H1 (cell line): ENCODE measurements at regions not wholly inside any gene's neighbourhood (a gene's known extent, or its start where the extent isn't known, plus 50 kb on each side); places are given as distances from the start of the nearest gene placed in this dataset.

ENCODE experiments used
- CTCF ChIA-PET: fragments of 300-600 bp; sonication (Branson Sonifier 250); formaldehyde crosslinking; loops from one replicate; lab custom pipeline; 2021; ENCODE audit not compliant: partially characterized antibody; lab: Charles Lee
- POLR2A ChIA-PET: fragments of 300-600 bp; sonication (Branson Sonifier 250); formaldehyde crosslinking; loops from one replicate; lab custom pipeline; 2021; ENCODE audit warnings: inconsistent platforms; ENCODE audit not compliant: partially characterized antibody; lab: Charles Lee
- DNase-seq, 2 experiments: peaks; one replicate each; pipeline versions ENCODE4 v3.0.0 to v3.0.0-alpha.2; 2010 to 2022; ENCODE audit warnings: low spot score in 2 of 2, low read depth in 1 of 2, mixed read lengths in 1 of 2
- FAIRE-seq: peaks from 2 replicates; lab custom pipeline; 2011; peaks lifted over from hg19 to GRCh38; lab: Jason Lieb, UNC
- H2AFZ ChIP-seq: 2 replicates; pipeline ENCODE4 v1.8.1; 2012; ENCODE audit warnings: low read length, inconsistent platforms
- H2AK5ac ChIP-seq: 2 replicates; pipeline ENCODE4 v1.6.1; 2013; ENCODE audit warnings: low read depth, low read length
- H2BK120ac ChIP-seq: replicated peaks from 2 replicates; pipeline ENCODE3; 2013; ENCODE audit warnings: low read depth, low read length, inconsistent platforms
- H2BK12ac ChIP-seq: 2 replicates; pipeline ENCODE4 v1.6.1; 2013; ENCODE audit warnings: low read depth, low read length
- H2BK15ac ChIP-seq: 2 replicates; pipeline ENCODE4 v1.6.1; 2013; ENCODE audit warnings: low read length
- H2BK20ac ChIP-seq: 2 replicates; pipeline ENCODE4 v1.6.1; 2013; ENCODE audit warnings: low read length
- H2BK5ac ChIP-seq: 2 replicates; pipeline ENCODE4 v1.6.1; 2013; ENCODE audit warnings: low read depth, low read length
- H3K14ac ChIP-seq: 2 replicates; pipeline ENCODE4 v1.6.1; 2013; ENCODE audit warnings: inconsistent platforms; ENCODE audit not compliant: insufficient read length
- H3K18ac ChIP-seq: 2 replicates; pipeline ENCODE4 v1.6.1; 2013; ENCODE audit warnings: low read length; ENCODE audit errors: extremely low read depth
- H3K23ac ChIP-seq: 2 replicates; pipeline ENCODE4 v1.6.1; 2013; ENCODE audit warnings: inconsistent platforms; ENCODE audit not compliant: insufficient read length
- H3K23me2 ChIP-seq: 2 replicates; pipeline ENCODE4 v1.6.1; 2013; ENCODE audit warnings: low read depth, low read length
- H3K27ac ChIP-seq: 2 replicates; pipeline ENCODE4 v1.6.1; 2011; ENCODE audit warnings: low read depth, low read length, inconsistent platforms
- H3K27me3 ChIP-seq, 4 experiments: replicated peaks in 1 of 4; 1 replicate in 1 of 4; 2 replicates in 3 of 4; pipeline versions ENCODE4 v1.6.1 to v1.8.1; 2011 to 2013; ENCODE audit warnings: low read length in 3 of 4, mild to moderate bottlenecking in 3 of 4, inconsistent platforms in 2 of 4, mixed read lengths in 2 of 4, moderate library complexity in 1 of 4; ENCODE audit not compliant: control insufficient read depth in 3 of 4, insufficient read depth in 3 of 4; ENCODE audit errors: extremely low read depth in 1 of 4
- H3K36me3 ChIP-seq, 4 experiments: 2 replicates each; pipeline versions ENCODE4 v1.6.1 to v1.8.1; 2011 to 2013; ENCODE audit warnings: mild to moderate bottlenecking in 4 of 4, low read length in 3 of 4, moderate library complexity in 2 of 4, control low read depth in 1 of 4, inconsistent platforms in 1 of 4; ENCODE audit not compliant: insufficient read depth in 4 of 4, control insufficient read depth in 2 of 4
- H3K4ac ChIP-seq: replicated peaks from 2 replicates; pipeline ENCODE3; 2013; ENCODE audit warnings: low read length, low read depth, mixed read lengths, inconsistent platforms; ENCODE audit not compliant: insufficient read length
- H3K4me1 ChIP-seq, 4 experiments: replicated peaks in 1 of 4; 1 replicate in 1 of 4; 2 replicates in 3 of 4; pipeline versions ENCODE4 v1.6.1 to v1.8.1; 2011 to 2013; ENCODE audit warnings: low read length in 3 of 4, inconsistent platforms in 2 of 4, mixed read lengths in 1 of 4; ENCODE audit not compliant: insufficient read depth in 4 of 4, control insufficient read depth in 3 of 4
- H3K4me2 ChIP-seq, 2 experiments: 2 replicates each; pipeline versions ENCODE4 v1.6.1 to v1.8.1; 2011 to 2013; ENCODE audit warnings: low read depth in 2 of 2, low read length in 2 of 2, control low read depth in 1 of 2, inconsistent platforms in 1 of 2, mild to moderate bottlenecking in 1 of 2; ENCODE audit not compliant: insufficient read depth in 1 of 2
- H3K4me3 ChIP-seq, 4 experiments: fragments of 200-600, 300-600 bp in 1 of 4; sonication (generic), shearing (Covaris generic), sonication (Bioruptor Twin) in 1 of 4; 2 replicates each; pipeline versions ENCODE4 v1.5.1 to v1.8.1; 2011 to 2016; ENCODE audit warnings: low read length in 4 of 4, low read depth in 3 of 4, control low read depth in 2 of 4, inconsistent platforms in 2 of 4, mild to moderate bottlenecking in 2 of 4, mixed read lengths in 1 of 4, moderate library complexity in 1 of 4; ENCODE audit not compliant: insufficient read depth in 2 of 4; ENCODE audit errors: extremely low read depth in 1 of 4
- H3K56ac ChIP-seq: replicated peaks from 2 replicates; pipeline ENCODE3; 2013; ENCODE audit warnings: low read depth, mild to moderate bottlenecking, mixed read lengths, low read length, inconsistent platforms; ENCODE audit not compliant: insufficient read length
- H3K79me1 ChIP-seq: 2 replicates; pipeline ENCODE4 v1.6.1; 2013; ENCODE audit warnings: low read depth, low read length, control low read depth
- H3K79me2 ChIP-seq, 2 experiments: 2 replicates each; pipeline versions ENCODE4 v1.6.1 to v1.8.1; 2012 to 2013; ENCODE audit warnings: low read length in 2 of 2, mild to moderate bottlenecking in 2 of 2, inconsistent platforms in 1 of 2; ENCODE audit not compliant: insufficient read depth in 2 of 2, control insufficient read depth in 1 of 2
- H3K9ac ChIP-seq, 4 experiments: replicated peaks in 1 of 4; 1 replicate in 1 of 4; 2 replicates in 3 of 4; pipeline versions ENCODE4 v1.6.1 to v1.8.1; 2011 to 2013; ENCODE audit warnings: low read depth in 3 of 4, low read length in 3 of 4, control low read depth in 2 of 4, mild to moderate bottlenecking in 2 of 4, moderate library complexity in 2 of 4, inconsistent platforms in 1 of 4; ENCODE audit errors: extremely low read depth in 1 of 4
- H3K9me3 ChIP-seq, 2 experiments: 2 replicates each; pipeline versions ENCODE4 v1.6.1 to v1.8.1; 2012 to 2013; ENCODE audit warnings: mild to moderate bottlenecking in 2 of 2, moderate library complexity in 2 of 2, control low read depth in 1 of 2, inconsistent platforms in 1 of 2, low read depth in 1 of 2, low read length in 1 of 2, mixed read lengths in 1 of 2; ENCODE audit not compliant: insufficient read depth in 2 of 2
- H4K20me1 ChIP-seq, 2 experiments: replicated peaks in 1 of 2; 2 replicates each; pipeline versions ENCODE3 to v1.8.1; 2011 to 2013; ENCODE audit warnings: inconsistent platforms in 2 of 2, low read length in 2 of 2, mild to moderate bottlenecking in 1 of 2; ENCODE audit not compliant: insufficient read depth in 2 of 2, control insufficient read depth in 1 of 2
- H4K5ac ChIP-seq: 2 replicates; pipeline ENCODE4 v1.6.1; 2013; ENCODE audit warnings: low read length, low read depth, mixed read lengths, inconsistent platforms; ENCODE audit not compliant: insufficient read length
- H4K8ac ChIP-seq: 2 replicates; pipeline ENCODE4 v1.8.0; 2013; ENCODE audit warnings: mild to moderate bottlenecking, moderate library complexity, low read length, inconsistent platforms; ENCODE audit not compliant: insufficient read depth; ENCODE audit errors: extremely low read depth
- H4K91ac ChIP-seq: replicated peaks from 2 replicates; pipeline ENCODE3; 2013; ENCODE audit warnings: low read length, mixed read lengths, inconsistent platforms; ENCODE audit not compliant: insufficient read length
- CBX8 ChIP-seq: fragments of 300-800, 300-1000 bp; sonication (generic); IDR thresholded peaks from 2 replicates; pipeline ENCODE4 v1.7.1; 2016; ENCODE audit warnings: low read depth, low read length, borderline replicate concordance
- CHD2 ChIP-seq: IDR thresholded peaks from 2 replicates; pipeline ENCODE4 v1.6.1; 2012; ENCODE audit warnings: low read length, improper control_type of control experiment
- CREB1 ChIP-seq: IDR thresholded peaks from 2 replicates; pipeline ENCODE4 v1.6.1; 2012; ENCODE audit warnings: inconsistent platforms
- EP300 ChIP-seq, 2 experiments: IDR thresholded peaks; 1 replicate in 1 of 2; 2 replicates in 1 of 2; pipeline ENCODE4 v1.6.1; 2011 to 2012; ENCODE audit warnings: low read depth in 2 of 2, low read length in 2 of 2, mild to moderate bottlenecking in 2 of 2, borderline replicate concordance in 1 of 2, inconsistent platforms in 1 of 2, moderate library complexity in 1 of 2
- FOSL1 ChIP-seq: IDR thresholded peaks from 2 replicates; pipeline ENCODE4 v1.6.1; 2011; ENCODE audit warnings: mild to moderate bottlenecking, low read depth, low read length, moderate library complexity; ENCODE audit not compliant: insufficient read depth
- KDM1A ChIP-seq: fragments of 200-600, 300-600 bp; sonication (generic); IDR thresholded peaks from 2 replicates; pipeline ENCODE4 v1.7.1; 2016; ENCODE audit warnings: mild to moderate bottlenecking, low read length, borderline replicate concordance
- KDM4A ChIP-seq: IDR thresholded peaks from one replicate; pipeline ENCODE4 v1.7.1; 2012; ENCODE audit warnings: low read depth, mild to moderate bottlenecking, moderate library complexity, low read length, inconsistent platforms; ENCODE audit not compliant: severe bottlenecking
- KDM5A ChIP-seq: fragments of 200-600 bp; IDR thresholded peaks from 2 replicates; pipeline ENCODE4 v1.7.1; 2012; ENCODE audit warnings: mild to moderate bottlenecking, low read length, inconsistent platforms, mixed read lengths
- NANOG ChIP-seq: IDR thresholded peaks from 2 replicates; pipeline ENCODE4 v1.6.1; 2011; ENCODE audit warnings: low read length, low read depth, mild to moderate bottlenecking, inconsistent platforms; ENCODE audit not compliant: insufficient read depth, poor library complexity, severe bottlenecking
- PHF8 ChIP-seq: fragments of 200-600 bp; sonication (generic); conservative IDR thresholded peaks from 2 replicates; pipeline ENCODE4 v1.7.1; 2012; ENCODE audit warnings: low read depth, mild to moderate bottlenecking, inconsistent platforms, low read length, moderate library complexity
- POLR2A ChIP-seq, 2 experiments: IDR thresholded peaks; 1 replicate in 1 of 2; 2 replicates in 1 of 2; pipeline ENCODE4 v1.6.1; 2011; ENCODE audit warnings: low read depth in 2 of 2, low read length in 2 of 2, mild to moderate bottlenecking in 2 of 2; ENCODE audit errors: control extremely low read depth in 1 of 2
- RBBP5 ChIP-seq: IDR thresholded peaks from 2 replicates; pipeline ENCODE4 v1.7.1; 2012; ENCODE audit warnings: low read depth, mild to moderate bottlenecking, inconsistent platforms, low read length, moderate library complexity, borderline replicate concordance
- RNF2 ChIP-seq: fragments of 200-900, 300-1000 bp; sonication (generic); IDR thresholded peaks from 2 replicates; pipeline ENCODE4 v1.7.1; 2016; ENCODE audit warnings: borderline replicate concordance, low read depth, mild to moderate bottlenecking, antibody characterized with exemption, low read length; ENCODE audit not compliant: poor library complexity, severe bottlenecking; ENCODE audit errors: missing control alignments
- RXRA ChIP-seq: IDR thresholded peaks from 2 replicates; pipeline ENCODE4 v1.6.1; 2011; ENCODE audit warnings: low read depth, mild to moderate bottlenecking, low read length, moderate library complexity; ENCODE audit not compliant: insufficient read depth
- TCF12 ChIP-seq: IDR thresholded peaks from 2 replicates; pipeline ENCODE4 v1.6.1; 2011; ENCODE audit warnings: low read depth, mild to moderate bottlenecking, low read length
- WGBS, 2 experiments: shearing (Covaris generic) in 1 of 2; methylation state at CpG; one replicate each; pipeline versions ENCODE4 v1.1.6 to v1.1.7; 2013 to 2015; ENCODE audit warnings: low lambda C conversion rate in 2 of 2, mixed read lengths in 2 of 2, inconsistent platforms in 1 of 2, low coverage in 1 of 2, missing lambda C conversion rate in 1 of 2; ENCODE audit not compliant: insufficient replicate concordance in 2 of 2, insufficient coverage in 1 of 2, insufficient read length in 1 of 2; ENCODE audit errors: extremely low coverage in 1 of 2, missing lambda C conversion rate in 1 of 2; 5-methylcytosine and 5-hydroxymethylcytosine counted together

GRCh38 chr1:4960336-4960735 is 305.9 kb downstream of the AJAP1 start:
- no peaks in the 10 kb centered on the region for H3K23me2 ChIP-seq
- peaks cover under 1 to 6% (median 1%) of the 10 kb centered on the region in 4 experiments; a peak in 4 of 7 replicates for H3K4me1 ChIP-seq
- H3K79me1 ChIP-seq: no peaks in the 10 kb centered on the region
- peaks cover 0 to 6% of the 10 kb centered on the region in 2 experiments; a peak in 2 of 4 replicates for H3K9me3 ChIP-seq
- no peaks in the 10 kb centered on the region for H4K20me1 ChIP-seq
- H3K4ac ChIP-seq: no peak overlapping the region
- no peak overlapping the region; the same call in 1 of the 2 replicates for H2AK5ac ChIP-seq
- no peak overlapping the region for H3K14ac ChIP-seq
- no peak overlapping the region for H3K27ac ChIP-seq
- no peak overlapping the region for H2AFZ ChIP-seq
- H3K4me2 ChIP-seq: no peak overlapping the region
- no peak overlapping the region for H3K9ac ChIP-seq
- no peak overlapping the region for H2BK120ac ChIP-seq
- FAIRE-seq (no peak), DNase-seq (no peak)
- no peaks in the 10 kb centered on the region for H3K36me3 ChIP-seq
- H3K56ac ChIP-seq: no peak overlapping the region
- POLR2A ChIA-PET: no interaction called here
- H4K91ac ChIP-seq: no peak overlapping the region
- H3K79me2 ChIP-seq: no peaks in the 10 kb centered on the region
- no peak overlapping the region for H3K23ac ChIP-seq
- CTCF ChIA-PET: no interaction called here
- WGBS, 2 experiments: 93% methylated on average over 9 of the region's 9 CpGs; no CpG with 5 or more reads in 1 of the 2 experiments
- H3K27me3 ChIP-seq: no peaks in the 10 kb centered on the region
- H3K4me3 ChIP-seq: no peak overlapping the region
- H4K8ac ChIP-seq: no peak overlapping the region
- no peak overlapping the region for H4K5ac ChIP-seq
- H2BK15ac ChIP-seq: no peak overlapping the region
- H3K18ac ChIP-seq: no peak overlapping the region
- no peak overlapping the region for H2BK20ac ChIP-seq
- no peak overlapping the region for H2BK5ac ChIP-seq
- H2BK12ac ChIP-seq: no peak overlapping the region
- no peak for TF ChIP-seq CREB1
- no peak for TF ChIP-seq CBX8
- no peak for TF ChIP-seq RXRA
- no peak for TF ChIP-seq CHD2
- no peak for TF ChIP-seq FOSL1
- no peak for TF ChIP-seq POLR2A (IDR thresholded peaks at IDR 0.05; ENCODE audit: control extremely low read depth in 1 of 2, low read depth in 2 of 2, low read length in 2 of 2)
- TF ChIP-seq RNF2: no peak
- no peak for TF ChIP-seq KDM5A
- no peak for TF ChIP-seq NANOG
- TF ChIP-seq KDM1A: no peak
- TF ChIP-seq KDM4A: no peak
- TF ChIP-seq PHF8: no peak
- TF ChIP-seq TCF12: no peak
- no peak for TF ChIP-seq EP300 (IDR thresholded peaks at IDR 0.05; ENCODE audit: borderline replicate concordance in 1 of 2, low read depth in 2 of 2, low read length in 2 of 2)
- TF ChIP-seq RBBP5: no peak
